PFSK-1 (cell line): ENCODE measurements at regions not wholly inside any gene's neighbourhood (a gene's known extent, or its start where the extent isn't known, plus 50 kb on each side); places are given as distances from the start of the nearest gene placed in this dataset.

Experiments
- FOXP2 ChIP-seq: optimal IDR thresholded peaks from 2 replicates; pipeline ENCODE3; 2011; ENCODE audit warnings: borderline replicate concordance, control low read depth, inconsistent platforms; ENCODE audit not compliant: insufficient read depth; ENCODE audit errors: extremely low read length, extremely low read depth
- POLR2AphosphoS5 ChIP-seq: IDR thresholded peaks from 2 replicates; pipeline ENCODE4 v1.6.1; 2012; ENCODE audit warnings: low read depth, mild to moderate bottlenecking, control low read depth, low read length, moderate library complexity
- SIN3A ChIP-seq: IDR thresholded peaks from 2 replicates; pipeline ENCODE4 v1.6.1; 2012; ENCODE audit warnings: mild to moderate bottlenecking, low read length, moderate library complexity, borderline replicate concordance; ENCODE audit not compliant: insufficient read depth
- TAF1 ChIP-seq: IDR thresholded peaks from 2 replicates; pipeline ENCODE4 v1.6.1; 2012; ENCODE audit warnings: low read length, control low read depth, borderline replicate concordance; ENCODE audit not compliant: insufficient read depth
- TF ChIP-seq, protein P1 (sequence below), 2 experiments: IDR thresholded peaks; 2 replicates each; pipeline versions ENCODE4 v1.6.1 to v1.8.0; 2011 to 2012; ENCODE audit warnings: low read depth in 2 of 2, low read length in 2 of 2, control low read depth in 1 of 2, inconsistent platforms in 1 of 2, mild to moderate bottlenecking in 1 of 2, moderate library complexity in 1 of 2; ENCODE audit not compliant: insufficient read depth in 1 of 2

GRCh38 chr6:140463312-140463710 lies 1088.9 kb upstream of the CITED2 start:
- TF ChIP-seq, protein P1, sequence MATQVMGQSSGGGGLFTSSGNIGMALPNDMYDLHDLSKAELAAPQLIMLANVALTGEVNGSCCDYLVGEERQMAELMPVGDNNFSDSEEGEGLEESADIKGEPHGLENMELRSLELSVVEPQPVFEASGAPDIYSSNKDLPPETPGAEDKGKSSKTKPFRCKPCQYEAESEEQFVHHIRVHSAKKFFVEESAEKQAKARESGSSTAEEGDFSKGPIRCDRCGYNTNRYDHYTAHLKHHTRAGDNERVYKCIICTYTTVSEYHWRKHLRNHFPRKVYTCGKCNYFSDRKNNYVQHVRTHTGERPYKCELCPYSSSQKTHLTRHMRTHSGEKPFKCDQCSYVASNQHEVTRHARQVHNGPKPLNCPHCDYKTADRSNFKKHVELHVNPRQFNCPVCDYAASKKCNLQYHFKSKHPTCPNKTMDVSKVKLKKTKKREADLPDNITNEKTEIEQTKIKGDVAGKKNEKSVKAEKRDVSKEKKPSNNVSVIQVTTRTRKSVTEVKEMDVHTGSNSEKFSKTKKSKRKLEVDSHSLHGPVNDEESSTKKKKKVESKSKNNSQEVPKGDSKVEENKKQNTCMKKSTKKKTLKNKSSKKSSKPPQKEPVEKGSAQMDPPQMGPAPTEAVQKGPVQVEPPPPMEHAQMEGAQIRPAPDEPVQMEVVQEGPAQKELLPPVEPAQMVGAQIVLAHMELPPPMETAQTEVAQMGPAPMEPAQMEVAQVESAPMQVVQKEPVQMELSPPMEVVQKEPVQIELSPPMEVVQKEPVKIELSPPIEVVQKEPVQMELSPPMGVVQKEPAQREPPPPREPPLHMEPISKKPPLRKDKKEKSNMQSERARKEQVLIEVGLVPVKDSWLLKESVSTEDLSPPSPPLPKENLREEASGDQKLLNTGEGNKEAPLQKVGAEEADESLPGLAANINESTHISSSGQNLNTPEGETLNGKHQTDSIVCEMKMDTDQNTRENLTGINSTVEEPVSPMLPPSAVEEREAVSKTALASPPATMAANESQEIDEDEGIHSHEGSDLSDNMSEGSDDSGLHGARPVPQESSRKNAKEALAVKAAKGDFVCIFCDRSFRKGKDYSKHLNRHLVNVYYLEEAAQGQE (IDR thresholded peaks at IDR 0.05; ENCODE audit: insufficient read depth in 1 of 2, low read depth in 2 of 2, low read length in 2 of 2), result no peak
- no peak for TF ChIP-seq POLR2AphosphoS5
- no peak for TF ChIP-seq TAF1
- no peak for TF ChIP-seq SIN3A
- no peak for TF ChIP-seq FOXP2

GRCh38 chr6:140462453-140463311 lies 1088.2 kb upstream of the CITED2 start:
- no peak for TF ChIP-seq TAF1
- TF ChIP-seq POLR2AphosphoS5, result no peak
- TF ChIP-seq FOXP2, result no peak
- TF ChIP-seq SIN3A, result no peak
- TF ChIP-seq, protein P1 (IDR thresholded peaks at IDR 0.05; ENCODE audit: insufficient read depth in 1 of 2, low read depth in 2 of 2, low read length in 2 of 2), result no peak

DNA sequence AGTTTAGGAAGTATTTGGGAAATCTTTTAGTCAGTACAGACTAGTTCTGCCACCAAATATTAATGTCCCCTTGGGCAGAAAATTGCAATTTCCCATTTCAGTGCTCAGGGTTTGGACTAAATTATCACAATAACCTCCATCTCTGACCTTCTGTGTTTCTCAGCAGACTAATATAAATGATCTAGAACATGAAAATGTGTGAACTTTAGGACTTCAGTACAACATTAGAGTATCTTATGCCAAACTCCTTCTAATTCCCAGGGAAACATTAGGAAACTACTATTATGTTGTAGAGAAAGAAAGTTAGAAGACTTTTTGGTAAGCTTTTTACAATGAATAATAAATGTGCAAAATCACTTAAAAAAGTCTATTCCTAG lies 1087.6 kb upstream of the CITED2 start:
- TF ChIP-seq FOXP2 (no peak), TAF1 (no peak)

DNA sequence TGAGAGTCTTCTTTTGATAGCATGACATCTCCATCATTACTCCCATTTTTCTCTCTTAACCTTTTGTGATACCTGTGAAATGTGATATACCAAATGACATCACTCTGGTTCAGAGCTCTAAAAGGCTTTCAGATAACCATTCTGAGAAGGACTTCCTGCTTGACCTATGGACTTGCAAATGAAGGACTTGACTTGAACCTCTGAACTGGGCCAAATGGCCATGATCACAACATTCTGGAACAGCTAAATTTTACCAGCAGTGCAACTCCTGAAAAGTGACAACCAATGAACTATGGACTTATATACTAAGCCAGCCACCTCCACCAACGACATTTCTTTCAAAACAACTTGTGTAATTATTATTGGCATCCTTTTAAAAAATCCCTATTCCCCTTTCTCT lies 1085.8 kb upstream of the CITED2 start:
- TF ChIP-seq POLR2AphosphoS5, result no peak
- no peak for TF ChIP-seq SIN3A
- TF ChIP-seq FOXP2, result no peak
- TF ChIP-seq, protein P1 (IDR thresholded peaks at IDR 0.05; ENCODE audit: insufficient read depth in 1 of 2, low read depth in 2 of 2, low read length in 2 of 2), result no peak
- TF ChIP-seq TAF1, result no peak

DNA sequence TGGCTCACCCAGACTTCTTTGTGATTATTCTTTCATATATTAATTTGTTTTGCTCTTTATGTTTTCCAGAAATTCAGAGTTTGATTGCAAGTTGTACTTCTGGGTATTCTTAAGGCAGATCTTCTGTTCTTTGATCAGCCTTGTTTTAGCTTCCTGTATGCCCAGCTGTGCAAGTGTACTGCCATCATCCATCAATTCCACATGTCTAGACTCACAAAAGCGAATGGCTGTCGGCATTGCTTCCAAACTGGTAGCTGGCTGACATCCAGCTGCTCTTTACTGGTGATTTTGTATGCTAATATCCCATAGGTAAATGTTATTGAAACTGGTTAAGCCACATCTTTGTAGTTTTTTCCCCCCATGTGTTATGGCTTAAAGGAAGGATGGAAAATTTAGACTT lies 1084.8 kb upstream of the CITED2 start:
- TF ChIP-seq POLR2AphosphoS5 (no peak), SIN3A (no peak), FOXP2 (no peak), TAF1 (no peak)
- TF ChIP-seq, protein P1 (IDR thresholded peaks at IDR 0.05; ENCODE audit: insufficient read depth in 1 of 2, low read depth in 2 of 2, low read length in 2 of 2), result no peak
